Liver (tissue), 8 donors: ENCODE measurements at regions not wholly inside any gene's neighbourhood (a gene's known extent, or its start where the extent isn't known, plus 50 kb on each side); places are given as distances from the start of the nearest gene placed in this dataset.

Experiments
- DNase-seq: peaks from one replicate; pipeline ENCODE4 v3.0.0-alpha.2; 2017; ENCODE audit warnings: low spot score
- H3K27ac ChIP-seq, 2 donors: one replicate each; pipeline ENCODE4 v1.7.0; 2013; ENCODE audit warnings: inconsistent platforms in 2 of 2, low read length in 2 of 2, control low read depth in 1 of 2, low read depth in 1 of 2, mild to moderate bottlenecking in 1 of 2
- H3K27me3 ChIP-seq, 4 donors: one replicate each; pipeline versions ENCODE4 v1.6.1 to v1.7.0; 2013; ENCODE audit warnings: low read length in 3 of 4, inconsistent platforms in 1 of 4, mild to moderate bottlenecking in 1 of 4, moderate library complexity in 1 of 4; ENCODE audit not compliant: control insufficient read depth in 4 of 4, insufficient read depth in 4 of 4
- H3K36me3 ChIP-seq, 4 donors: one replicate each; pipeline versions ENCODE4 v1.6.1 to v1.7.0; 2013; ENCODE audit warnings: low read length in 3 of 4, mild to moderate bottlenecking in 3 of 4, low read depth in 1 of 4, moderate library complexity in 1 of 4; ENCODE audit not compliant: control insufficient read depth in 4 of 4, insufficient read depth in 3 of 4
- H3K4me1 ChIP-seq, 4 donors: one replicate each; pipeline versions ENCODE4 v1.6.1 to v1.7.0; 2013; ENCODE audit warnings: low read length in 3 of 4, mild to moderate bottlenecking in 3 of 4, moderate library complexity in 1 of 4; ENCODE audit not compliant: control insufficient read depth in 4 of 4, insufficient read depth in 4 of 4
- H3K4me3 ChIP-seq, 3 donors: one replicate each; pipeline versions ENCODE4 v1.6.1 to v1.7.0; 2013; ENCODE audit warnings: low read length in 3 of 3, control low read depth in 1 of 3, low read depth in 1 of 3, mild to moderate bottlenecking in 1 of 3
- H3K9ac ChIP-seq, 2 donors: one replicate each; pipeline ENCODE4 v1.7.0; 2013; ENCODE audit warnings: low read length in 2 of 2, mild to moderate bottlenecking in 2 of 2, moderate library complexity in 2 of 2, control low read depth in 1 of 2, low read depth in 1 of 2
- H3K9me3 ChIP-seq, 4 donors: one replicate each; pipeline versions ENCODE4 v1.6.1 to v1.7.0; 2013; ENCODE audit warnings: low read length in 3 of 4; ENCODE audit not compliant: control insufficient read depth in 4 of 4
- ATF3 ChIP-seq: IDR thresholded peaks from 2 replicates; pipeline ENCODE4 v1.6.1; 2016; ENCODE audit warnings: antibody characterized with exemption
- CTCF ChIP-seq: fragments of 150-350 bp; IDR thresholded peaks from 2 replicates; pipeline ENCODE4 v1.5.1; 2017; ENCODE audit warnings: improper control_type of control experiment, low read depth, low read length; ENCODE audit not compliant: missing input control
- EGR1 ChIP-seq, 2 donors: IDR thresholded peaks; 2 replicates each; pipeline ENCODE4 v1.6.1; 2016 to 2018; ENCODE audit warnings: antibody characterized with exemption in 2 of 2, low read depth in 2 of 2
- FOXA2 ChIP-seq: IDR thresholded peaks from 2 replicates; pipeline ENCODE4 v1.6.1; 2016; ENCODE audit warnings: antibody characterized with exemption
- GABPA ChIP-seq, 2 donors: IDR thresholded peaks in 1 of 2; conservative IDR thresholded peaks in 1 of 2; 2 replicates each; pipeline ENCODE4 v1.6.1; 2016; ENCODE audit warnings: antibody characterized with exemption in 2 of 2, mild to moderate bottlenecking in 1 of 2, moderate library complexity in 1 of 2
- HNF4A ChIP-seq, 2 donors: conservative IDR thresholded peaks; 2 replicates each; pipeline ENCODE4 v1.6.1; 2016; ENCODE audit warnings: antibody characterized with exemption in 2 of 2, mild to moderate bottlenecking in 2 of 2
- JUND ChIP-seq, 2 donors: IDR thresholded peaks; 2 replicates each; pipeline ENCODE4 v1.6.1; 2016; ENCODE audit warnings: antibody characterized with exemption in 2 of 2
- MAX ChIP-seq: IDR thresholded peaks from 2 replicates; pipeline ENCODE4 v1.6.1; 2016; ENCODE audit warnings: antibody characterized with exemption
- RAD21 ChIP-seq, 2 donors: IDR thresholded peaks; 2 replicates each; pipeline ENCODE4 v1.6.1; 2016; ENCODE audit warnings: antibody characterized with exemption in 2 of 2, mild to moderate bottlenecking in 2 of 2
- REST ChIP-seq: IDR thresholded peaks from 2 replicates; pipeline ENCODE4 v1.6.1; 2016; ENCODE audit warnings: antibody characterized with exemption, mild to moderate bottlenecking
- RXRA ChIP-seq, 2 donors: IDR thresholded peaks; 2 replicates each; pipeline ENCODE4 v1.6.1; 2017 to 2018; ENCODE audit warnings: antibody characterized with exemption in 2 of 2, mild to moderate bottlenecking in 1 of 2
- SP1 ChIP-seq: IDR thresholded peaks from 2 replicates; pipeline ENCODE4 v1.6.1; 2018; ENCODE audit warnings: antibody characterized with exemption, mild to moderate bottlenecking
- TAF1 ChIP-seq: conservative IDR thresholded peaks from 2 replicates; pipeline ENCODE4 v1.6.1; 2016; ENCODE audit warnings: antibody characterized with exemption, mild to moderate bottlenecking
- ZBTB33 ChIP-seq: IDR thresholded peaks from 2 replicates; pipeline ENCODE4 v1.6.1; 2016; ENCODE audit warnings: antibody characterized with exemption
- WGBS: extraction: QIAGEN DNeasy Blood & Tissue Kit; methylation state at CpG from one replicate; pipeline ENCODE4 v1.1.7; 2013; 5-methylcytosine and 5-hydroxymethylcytosine counted together
- donor health status: healthy.
- donor health status: healthy.
- donor health status: healthy.
- donor health status: healthy.
- donor health status: healthy.

- Histone ChIP-seq H3K9ac (no peak overlapping the region), H3K36me3 (no peaks in the 10 kb centered on the region), H3K9me3 (no peaks in the 10 kb centered on the region), H3K27me3 (no peaks in the 10 kb centered on the region), H3K4me1 (no peaks in the 10 kb centered on the region), H3K4me3 (no peak overlapping the region), H3K27ac (no peak overlapping the region)
- DNase-seq: no peak
- TF ChIP-seq REST (no peak), RAD21 (IDR thresholded peaks at IDR 0.05) (no peak)
- WGBS: 75% methylated on average over 7 of the region's 7 CpGs
These were observed 143.1 kb upstream of the ZNF236 start for GRCh38 chr18:76679259-76679658.

GRCh38 chr18:76678248-76678647 lies 144.1 kb upstream of the ZNF236 start:
- no peaks in the 10 kb centered on the region for H3K36me3 ChIP-seq
- no peak overlapping the region for H3K27ac ChIP-seq
- no peak overlapping the region for H3K9ac ChIP-seq
- 75% methylated on average over 8 of the region's 8 CpGs for WGBS
- H3K4me3 ChIP-seq: no peak overlapping the region
- DNase-seq: no peak
- no peaks in the 10 kb centered on the region for H3K27me3 ChIP-seq
- TF ChIP-seq GABPA (IDR thresholded peaks at IDR 0.05 in 1 of 2, conservative IDR thresholded peaks at IDR 0.05 in 1 of 2) (no peak), ZBTB33 (no peak), RXRA (IDR thresholded peaks at IDR 0.05) (no peak), TAF1 (no peak), CTCF (no peak), MAX (no peak), JUND (IDR thresholded peaks at IDR 0.05) (no peak), SP1 (no peak), RAD21 (IDR thresholded peaks at IDR 0.05) (no peak), REST (no peak), EGR1 (IDR thresholded peaks at IDR 0.05; ENCODE audit: low read depth in 2 of 2) (no peak), HNF4A (conservative IDR thresholded peaks at IDR 0.05) (no peak), ATF3 (no peak), FOXA2 (no peak)
- no peaks in the 10 kb centered on the region for H3K4me1 ChIP-seq
- no peaks in the 10 kb centered on the region for H3K9me3 ChIP-seq
